Activated CD8-positive, alpha-beta memory T cell treated with anti-CD3 and anti-CD28 coated beads, Interleukin-2, amount 50 U/mL, for 1 hour (primary cell): ENCODE measurements at regions not wholly inside any gene's neighbourhood (a gene's known extent, or its start where the extent isn't known, plus 50 kb on each side); places are given as distances from the start of the nearest gene placed in this dataset.
"Not testable (repeated sequence)": the region's sequence is repeated elsewhere in the genome, so short reads cannot be mapped to it uniquely, and the experiment has no call there.

Experiments used
- DNase-seq: peaks from one replicate; pipeline ENCODE4 v3.0.0-alpha.2; 2020; ENCODE audit errors: extremely low read depth

GRCh38 chr10:3935141-3935540 lies 150.1 kb upstream of the KLF6 start:
- DNase-seq = no peak

GRCh38 chr10:3933733-3934132 lies 148.7 kb upstream of the KLF6 start:
- DNase-seq = no peak

GRCh38 chr10:3932597-3933375 lies 147.8 kb upstream of the KLF6 start:
- DNase-seq = no peak

GRCh38 chr10:3931901-3932300 lies 146.9 kb upstream of the KLF6 start:
- no peak for DNase-seq

GRCh38 chr10:3931224-3931623 lies 146.2 kb upstream of the KLF6 start:
- DNase-seq = no peak

GRCh38 chr10:3928569-3928968 lies 143.6 kb upstream of the KLF6 start:
- DNase-seq = no peak

GRCh38 chr10:3928078-3928477 lies 143.1 kb upstream of the KLF6 start:
- no peak for DNase-seq

- no peak for DNase-seq
Measured at GRCh38 chr10:3926675-3927525, 141.9 kb upstream of the KLF6 start.

GRCh38 chr10:3926258-3926657 lies 141.2 kb upstream of the KLF6 start:
- no peak for DNase-seq

- DNase-seq = no peak
Measured at GRCh38 chr10:3925184-3925583, 140.2 kb upstream of the KLF6 start.

- DNase-seq = no peak
Measured at GRCh38 chr10:3924344-3924743, 139.3 kb upstream of the KLF6 start.

GRCh38 chr10:3923033-3923432 lies 138.0 kb upstream of the KLF6 start:
- no peak for DNase-seq

GRCh38 chr10:3919709-3920308 lies 134.8 kb upstream of the KLF6 start:
- no peak for DNase-seq

- DNase-seq = not testable (repeated sequence)
Measured at GRCh38 chr10:3917392-3917791, 132.4 kb upstream of the KLF6 start.

GRCh38 chr10:3914733-3915132 lies 129.7 kb upstream of the KLF6 start:
- no peak for DNase-seq

- DNase-seq = no peak
Measured at GRCh38 chr10:3911713-3912442, 126.9 kb upstream of the KLF6 start.

- no peak for DNase-seq
Measured at GRCh38 chr10:3911241-3911640, 126.2 kb upstream of the KLF6 start.

- DNase-seq = no peak
Measured at GRCh38 chr10:3909339-3909738, 124.3 kb upstream of the KLF6 start.

GRCh38 chr10:3908183-3908582 lies 123.2 kb upstream of the KLF6 start:
- DNase-seq = no peak

- no peak for DNase-seq
Measured at GRCh38 chr10:3907514-3907913, 122.5 kb upstream of the KLF6 start.

GRCh38 chr10:3906511-3907111 lies 121.6 kb upstream of the KLF6 start:
- DNase-seq = no peak
